ENCODE measurements at regions not wholly inside any gene's neighbourhood (a gene's known extent, or its start where the extent isn't known, plus 50 kb on each side); places are given as distances from the start of the nearest gene placed in this dataset.

GRCh38 chrX:95318882-95319281, 1365.8 kb upstream of the DIAPH2 start:
- Mint-ChIP-seq H3K9me3 (peaks cover 2 to 5% of the 10 kb centered on the region in 2 donors), H3K4me1 (no peaks in the 10 kb centered on the region), H3K4me3 (no peak overlapping the region), H3K36me3 (no peaks in the 10 kb centered on the region), H3K27me3 (ENCODE audit: low read depth in 2 of 2) (no peaks in the 10 kb centered on the region), H3K27ac (no peak overlapping the region)
- Histone ChIP-seq H3K27ac (ENCODE audit: low read length) (no peak overlapping the region), H3K36me3 (ENCODE audit: control insufficient read depth, insufficient read depth, low read length) (no peaks in the 10 kb centered on the region), H3K4me1 (ENCODE audit: control insufficient read depth, insufficient read depth, low read length) (no peaks in the 10 kb centered on the region), H3K9me3 (ENCODE audit: control insufficient read depth, insufficient read depth, low read length) (no peaks in the 10 kb centered on the region), H3K27me3 (ENCODE audit: control insufficient read depth, insufficient read depth, low read length) (no peaks in the 10 kb centered on the region), H3K4me3 (ENCODE audit: low read length) (no peak overlapping the region)
- no peak for DNase-seq
- 66% methylated on average over 2 of the region's 4 CpGs for WGBS (ENCODE audit: insufficient coverage)
- intact Hi-C loops (cut with micrococcal nuclease), result no loop called here
- ATAC-seq, result no peak
- TF ChIP-seq, protein P1, sequence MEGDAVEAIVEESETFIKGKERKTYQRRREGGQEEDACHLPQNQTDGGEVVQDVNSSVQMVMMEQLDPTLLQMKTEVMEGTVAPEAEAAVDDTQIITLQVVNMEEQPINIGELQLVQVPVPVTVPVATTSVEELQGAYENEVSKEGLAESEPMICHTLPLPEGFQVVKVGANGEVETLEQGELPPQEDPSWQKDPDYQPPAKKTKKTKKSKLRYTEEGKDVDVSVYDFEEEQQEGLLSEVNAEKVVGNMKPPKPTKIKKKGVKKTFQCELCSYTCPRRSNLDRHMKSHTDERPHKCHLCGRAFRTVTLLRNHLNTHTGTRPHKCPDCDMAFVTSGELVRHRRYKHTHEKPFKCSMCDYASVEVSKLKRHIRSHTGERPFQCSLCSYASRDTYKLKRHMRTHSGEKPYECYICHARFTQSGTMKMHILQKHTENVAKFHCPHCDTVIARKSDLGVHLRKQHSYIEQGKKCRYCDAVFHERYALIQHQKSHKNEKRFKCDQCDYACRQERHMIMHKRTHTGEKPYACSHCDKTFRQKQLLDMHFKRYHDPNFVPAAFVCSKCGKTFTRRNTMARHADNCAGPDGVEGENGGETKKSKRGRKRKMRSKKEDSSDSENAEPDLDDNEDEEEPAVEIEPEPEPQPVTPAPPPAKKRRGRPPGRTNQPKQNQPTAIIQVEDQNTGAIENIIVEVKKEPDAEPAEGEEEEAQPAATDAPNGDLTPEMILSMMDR (IDR thresholded peaks at IDR 0.05), result no peak

GRCh38 chrX:95325185-95325584, 1359.5 kb upstream of the DIAPH2 start:
- peaks cover 2 to 8% of the 10 kb centered on the region in 2 donors for H3K9me3 Mint-ChIP-seq
- TF ChIP-seq, protein P1 (IDR thresholded peaks at IDR 0.05), result no peak
- H3K4me3 ChIP-seq (ENCODE audit: low read length), result no peak overlapping the region
- no peaks in the 10 kb centered on the region for H3K4me1 Mint-ChIP-seq
- DNase-seq (no peak), ATAC-seq (no peak)
- H3K27me3 Mint-ChIP-seq (ENCODE audit: low read depth in 2 of 2), result no peaks in the 10 kb centered on the region
- H3K27me3 ChIP-seq (ENCODE audit: control insufficient read depth, insufficient read depth, low read length), result no peaks in the 10 kb centered on the region
- no peaks in the 10 kb centered on the region for H3K9me3 ChIP-seq (ENCODE audit: control insufficient read depth, insufficient read depth, low read length)
- no peaks in the 10 kb centered on the region for H3K36me3 Mint-ChIP-seq
- 71% methylated on average over 2 of the region's 2 CpGs for WGBS (ENCODE audit: insufficient coverage)
- intact Hi-C loops (cut with micrococcal nuclease), result no loop called here
- H3K27ac Mint-ChIP-seq, result no peak overlapping the region
- no peaks in the 10 kb centered on the region for H3K4me1 ChIP-seq (ENCODE audit: control insufficient read depth, insufficient read depth, low read length)
- no peak overlapping the region for H3K4me3 Mint-ChIP-seq
- no peak overlapping the region for H3K27ac ChIP-seq (ENCODE audit: low read length)
- H3K36me3 ChIP-seq (ENCODE audit: control insufficient read depth, insufficient read depth, low read length), result no peaks in the 10 kb centered on the region

DNA sequence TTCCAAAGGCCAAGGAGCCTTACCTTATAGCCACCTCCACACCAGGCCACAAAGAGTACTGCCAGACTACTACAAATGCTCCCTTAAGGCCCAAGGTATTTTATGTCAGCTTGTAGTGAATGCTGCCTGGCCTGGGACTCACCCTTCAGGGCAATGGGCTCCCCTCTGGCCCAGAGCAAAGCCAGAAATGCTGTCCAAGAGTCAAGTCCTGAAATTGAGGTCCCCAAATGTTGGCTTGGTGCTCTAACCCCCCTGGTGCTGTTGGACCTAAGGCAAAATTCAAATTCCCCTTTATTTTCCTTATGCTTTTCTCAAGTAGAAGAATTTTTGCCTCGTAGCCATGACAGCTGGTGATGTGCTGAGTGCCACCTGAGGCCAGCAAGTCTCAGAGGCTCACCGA, 1354.3 kb upstream of the DIAPH2 start:
- Histone ChIP-seq H3K27me3 (ENCODE audit: control insufficient read depth, insufficient read depth, low read length) (no peaks in the 10 kb centered on the region), H3K36me3 (ENCODE audit: control insufficient read depth, insufficient read depth, low read length) (no peaks in the 10 kb centered on the region), H3K4me1 (ENCODE audit: control insufficient read depth, insufficient read depth, low read length) (no peaks in the 10 kb centered on the region), H3K9me3 (ENCODE audit: control insufficient read depth, insufficient read depth, low read length) (no peaks in the 10 kb centered on the region), H3K27ac (ENCODE audit: low read length) (no peak overlapping the region), H3K4me3 (ENCODE audit: low read length) (no peak overlapping the region)
- Mint-ChIP-seq H3K36me3 (no peaks in the 10 kb centered on the region), H3K4me1 (no peaks in the 10 kb centered on the region), H3K27ac (no peak overlapping the region), H3K27me3 (ENCODE audit: low read depth in 2 of 2) (no peaks in the 10 kb centered on the region), H3K9me3 (peaks cover 2 to 5% of the 10 kb centered on the region in 2 donors), H3K4me3 (no peak overlapping the region)
- WGBS (ENCODE audit: insufficient coverage), result 79% methylated on average over 2 of the region's 2 CpGs
- DNase-seq (no peak), ATAC-seq (no peak)
- TF ChIP-seq, protein P1 (IDR thresholded peaks at IDR 0.05), result no peak
- intact Hi-C loops (cut with micrococcal nuclease), result no loop called here

DNA sequence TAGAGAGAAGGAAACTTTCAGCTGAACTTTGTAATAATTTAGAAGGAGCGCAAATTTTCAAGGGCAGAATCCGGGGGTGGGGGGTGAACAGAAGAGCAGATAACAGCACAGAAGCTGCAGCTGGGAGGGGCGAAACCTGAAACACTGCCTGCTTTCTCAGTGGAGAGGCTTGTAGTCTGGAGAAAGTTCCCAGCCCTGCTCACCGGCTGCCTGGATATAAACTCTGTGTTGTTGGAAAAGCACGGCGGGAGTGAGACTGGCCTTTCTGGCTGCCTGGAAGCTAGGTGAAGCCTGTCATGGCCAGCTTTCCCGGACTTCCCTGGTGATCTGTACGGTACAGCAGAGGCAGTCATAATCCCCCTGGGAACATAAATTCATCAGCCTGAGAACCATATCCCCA, 1352.1 kb upstream of the DIAPH2 start:
- no peak overlapping the region for H3K4me3 ChIP-seq (ENCODE audit: low read length)
- Mint-ChIP-seq H3K36me3 (no peaks in the 10 kb centered on the region), H3K27me3 (ENCODE audit: low read depth in 2 of 2) (no peaks in the 10 kb centered on the region), H3K27ac (no peak overlapping the region), H3K4me3 (no peak overlapping the region), H3K4me1 (no peaks in the 10 kb centered on the region), H3K9me3 (peaks cover 2 to 5% of the 10 kb centered on the region in 2 donors)
- no peaks in the 10 kb centered on the region for H3K27me3 ChIP-seq (ENCODE audit: control insufficient read depth, insufficient read depth, low read length)
- ATAC-seq (no peak), DNase-seq (no peak)
- H3K4me1 ChIP-seq (ENCODE audit: control insufficient read depth, insufficient read depth, low read length), result no peaks in the 10 kb centered on the region
- H3K36me3 ChIP-seq (ENCODE audit: control insufficient read depth, insufficient read depth, low read length), result no peaks in the 10 kb centered on the region
- intact Hi-C loops (cut with micrococcal nuclease), result no loop called here
- WGBS (ENCODE audit: insufficient coverage), result 65% methylated on average over 8 of the region's 8 CpGs
- TF ChIP-seq, protein P1 (IDR thresholded peaks at IDR 0.05), result no peak
- no peaks in the 10 kb centered on the region for H3K9me3 ChIP-seq (ENCODE audit: control insufficient read depth, insufficient read depth, low read length)
- H3K27ac ChIP-seq (ENCODE audit: low read length), result no peak overlapping the region
